Fibroblast of skin of left biceps (primary cell): ENCODE measurements at regions not wholly inside any gene's neighbourhood (a gene's known extent, or its start where the extent isn't known, plus 50 kb on each side); places are given as distances from the start of the nearest gene placed in this dataset.
"Not testable (repeated sequence)": the region's sequence is repeated elsewhere in the genome, so short reads cannot be mapped to it uniquely, and the experiment has no call there.

Source experiments
- DNase-seq, 2 experiments: peaks; one replicate each; pipeline ENCODE4 v3.0.0-alpha.2; 2013; ENCODE audit warnings: low read depth in 2 of 2

DNA sequence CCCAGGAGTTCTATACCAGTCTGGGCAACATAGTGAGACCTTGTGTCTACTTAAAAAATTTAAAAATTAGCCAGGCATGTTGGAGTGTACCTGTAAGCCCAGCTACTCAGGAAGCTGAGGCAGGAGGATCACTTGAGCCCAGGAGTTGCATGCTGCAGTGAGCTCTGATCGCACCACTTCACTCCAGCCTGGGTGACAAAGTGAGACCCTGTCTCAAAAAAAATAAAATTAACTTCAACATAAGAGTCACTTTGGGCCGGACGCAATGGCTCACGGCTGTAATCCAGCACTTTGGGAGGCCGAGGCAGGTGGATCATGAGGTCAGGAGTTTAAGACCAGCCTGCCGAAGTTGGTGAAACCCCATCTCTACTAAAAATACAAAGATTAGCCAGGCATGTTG lies 699.1 kb upstream of the AUTS2 start:
- not testable (repeated sequence) for DNase-seq

- no peak for DNase-seq
These were observed 698.2 kb upstream of the AUTS2 start for GRCh38 chr7:68900096-68900495.

- DNase-seq, result peak; percentile 13 to 19
These were observed 693.6 kb upstream of the AUTS2 start for GRCh38 chr7:68904630-68905029.

DNA sequence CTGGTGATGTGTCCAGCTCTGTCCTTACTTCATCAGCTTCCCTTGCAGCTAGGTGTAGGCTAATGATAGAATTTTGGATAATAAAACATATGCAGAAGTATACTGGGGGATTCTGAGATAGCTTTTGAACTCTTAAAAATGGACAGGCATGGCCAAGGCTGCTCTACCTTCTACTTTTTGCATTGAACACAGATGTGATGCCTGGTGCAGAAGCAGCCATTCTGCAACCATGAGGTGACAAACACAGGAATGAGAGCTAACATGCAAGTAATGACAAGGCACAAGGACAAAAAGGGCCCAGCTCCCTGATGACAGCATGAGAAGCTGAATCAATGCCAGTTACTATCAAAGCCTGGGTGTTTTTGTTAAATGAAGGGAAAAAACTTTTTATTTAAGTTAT lies 686.5 kb upstream of the AUTS2 start:
- no peak for DNase-seq

DNA sequence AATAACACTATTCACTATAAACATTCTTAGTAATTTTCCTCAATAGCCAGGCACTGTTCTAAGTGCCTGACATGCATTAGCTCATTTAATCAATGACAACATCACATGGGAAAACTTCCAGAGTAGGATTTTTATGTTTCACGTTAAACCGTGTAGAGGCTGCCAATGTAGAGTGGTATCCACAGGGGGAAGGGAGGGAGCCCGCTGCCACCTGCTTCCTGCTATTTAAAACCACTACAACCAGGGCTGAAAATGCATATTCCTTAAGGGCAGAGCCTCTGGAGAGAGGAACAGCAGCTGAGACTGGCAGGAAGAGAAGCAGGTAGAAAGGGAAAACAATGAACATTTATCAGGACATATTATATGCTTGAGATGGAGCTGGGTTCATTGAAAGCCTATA lies 684.3 kb upstream of the AUTS2 start:
- DNase-seq, result no peak

GRCh38 chr7:68917041-68917651 lies 681.1 kb upstream of the AUTS2 start:
- DNase-seq, result no peak

DNA sequence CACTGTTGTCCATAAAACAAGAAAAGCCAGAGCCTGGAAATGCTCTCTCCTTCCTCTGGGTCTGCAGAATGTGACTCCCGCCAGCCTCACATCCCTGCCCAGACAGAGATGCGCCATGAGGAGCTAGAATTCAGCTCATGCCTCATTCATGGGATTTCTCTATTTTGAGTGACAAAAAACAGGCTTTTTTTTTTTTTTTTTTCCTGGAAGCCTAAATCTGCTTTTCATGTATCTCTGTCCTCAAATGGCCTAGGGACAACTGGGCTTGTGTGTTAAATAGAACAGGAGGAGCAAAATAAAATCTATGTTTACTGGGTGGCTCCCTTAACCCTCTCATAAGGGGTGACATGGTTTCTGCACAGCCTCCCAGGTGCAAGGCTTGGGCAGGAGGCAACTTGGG lies 679.7 kb upstream of the AUTS2 start:
- no peak for DNase-seq

- DNase-seq, result no peak
These were observed 675.4 kb upstream of the AUTS2 start for GRCh38 chr7:68922850-68923249.

- no peak for DNase-seq
These were observed 673.0 kb upstream of the AUTS2 start for GRCh38 chr7:68925241-68925640.

DNA sequence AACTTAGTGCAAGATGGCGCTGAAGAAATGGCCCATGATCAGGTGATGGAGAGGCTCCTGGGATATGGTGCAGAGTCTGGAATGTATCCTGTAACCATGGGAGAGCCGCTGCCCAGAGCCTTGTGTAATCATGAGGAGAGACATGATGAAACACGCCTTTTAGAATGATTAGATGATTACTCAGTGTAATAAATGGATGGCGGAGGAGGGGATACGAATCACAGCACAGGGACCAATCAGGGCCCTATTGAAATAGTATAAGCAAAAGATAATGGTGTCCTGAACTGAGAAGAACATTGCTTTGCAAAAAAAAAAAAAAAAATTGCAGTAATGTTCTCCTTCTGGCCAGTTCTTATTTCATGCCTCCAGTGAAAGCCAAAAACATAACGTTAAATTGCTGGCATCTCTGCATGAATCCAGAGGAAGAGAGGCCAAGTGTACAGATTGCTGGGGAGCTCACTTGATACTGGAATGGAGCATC lies 668.5 kb upstream of the AUTS2 start:
- DNase-seq, result peak; percentile 66 to 67

DNA sequence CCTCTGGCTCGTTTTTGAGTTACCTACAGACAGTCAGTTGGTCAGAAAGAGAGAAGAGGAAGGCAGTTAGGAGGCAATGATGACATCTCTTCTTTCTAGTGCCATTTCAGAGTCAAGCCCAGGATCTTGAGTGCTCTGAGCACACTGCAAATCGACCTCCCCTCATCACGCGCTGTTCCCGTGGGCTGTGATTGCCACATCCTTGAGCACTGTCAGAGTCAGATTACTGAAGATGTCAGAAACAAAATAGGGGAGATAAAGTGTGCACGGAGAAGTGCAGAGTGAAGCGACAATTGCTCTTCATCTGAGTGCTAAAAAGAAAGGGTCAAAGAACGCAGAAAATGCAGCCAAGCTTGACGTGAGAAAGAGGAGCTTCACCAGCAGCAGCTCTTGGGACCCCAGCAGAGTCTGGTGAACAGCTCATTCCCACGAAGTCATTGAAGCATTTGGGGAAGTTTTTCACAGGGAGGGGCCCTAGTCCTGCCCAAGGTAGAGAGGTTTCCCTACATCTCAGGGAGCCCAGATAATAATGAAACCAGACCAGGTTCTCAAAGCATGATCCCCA lies 661.7 kb upstream of the AUTS2 start:
- DNase-seq, result no peak

GRCh38 chr7:68938151-68938550 lies 660.1 kb upstream of the AUTS2 start:
- no peak for DNase-seq

- no peak for DNase-seq
These were observed 654.5 kb upstream of the AUTS2 start for GRCh38 chr7:68943786-68944185.

- DNase-seq, result no peak
These were observed 642.6 kb upstream of the AUTS2 start for GRCh38 chr7:68955656-68956055.

GRCh38 chr7:68958571-68958970 lies 639.7 kb upstream of the AUTS2 start:
- no peak for DNase-seq

DNA sequence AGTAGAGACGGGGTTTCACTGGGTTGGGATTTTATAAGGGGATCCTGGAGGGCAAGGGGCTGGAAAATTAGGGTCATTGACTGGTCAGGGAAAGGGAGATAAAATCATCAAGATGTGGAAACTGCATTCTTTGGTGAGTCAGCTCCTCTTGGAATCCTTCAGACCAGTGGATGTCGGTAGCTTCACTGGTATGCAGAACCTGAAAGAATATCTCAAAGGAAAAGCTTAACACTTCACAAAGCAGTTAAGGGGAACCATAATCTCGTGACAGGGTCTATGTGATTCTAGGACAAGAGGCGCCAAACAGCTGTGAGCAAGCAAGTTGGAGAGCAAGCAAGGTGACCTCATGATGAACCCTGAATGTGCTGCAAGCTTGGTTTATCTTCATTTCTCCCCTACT lies 634.7 kb upstream of the AUTS2 start:
- DNase-seq, result peak; percentile 87 to 90

GRCh38 chr7:68964060-68964459 lies 634.2 kb upstream of the AUTS2 start:
- peak in 1 of 2 experiments; percentile 30 for DNase-seq

DNA sequence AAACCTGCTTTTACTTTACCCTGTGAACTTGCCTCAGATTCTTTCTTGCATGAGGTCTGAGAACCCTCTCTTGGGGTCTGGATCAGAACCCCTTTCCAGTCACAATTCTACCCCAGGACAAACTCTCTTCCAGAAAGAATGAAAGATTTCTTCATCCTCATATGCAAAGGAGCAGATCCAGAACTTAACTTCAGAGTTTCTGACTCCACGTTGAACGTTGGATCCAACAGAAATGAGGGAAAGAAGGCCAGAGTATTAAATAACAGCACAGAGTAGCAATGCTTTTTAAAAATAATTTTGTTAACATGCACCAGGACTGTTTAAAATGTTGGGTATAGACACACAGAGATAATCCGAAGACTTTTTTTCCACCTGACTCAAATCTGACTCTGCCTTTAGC lies 632.9 kb upstream of the AUTS2 start:
- no peak for DNase-seq

DNA sequence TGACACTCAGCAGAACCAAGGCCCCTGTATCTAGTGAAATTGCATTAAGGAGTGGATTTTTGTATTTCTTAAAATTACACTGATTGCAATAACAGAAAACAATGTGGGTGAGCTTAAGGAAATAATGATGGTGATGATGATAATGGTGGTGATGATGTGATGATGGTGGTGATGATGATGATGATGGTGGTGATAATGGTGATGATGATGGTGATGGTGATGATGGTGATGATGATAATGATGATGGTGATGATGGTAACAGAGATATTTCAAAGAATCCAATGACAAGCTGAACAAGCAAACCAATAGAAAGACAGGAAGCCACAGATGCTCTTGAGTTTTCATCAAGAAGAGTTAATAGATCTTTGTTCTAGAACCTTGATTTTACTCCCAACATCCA lies 630.7 kb upstream of the AUTS2 start:
- no peak for DNase-seq

DNA sequence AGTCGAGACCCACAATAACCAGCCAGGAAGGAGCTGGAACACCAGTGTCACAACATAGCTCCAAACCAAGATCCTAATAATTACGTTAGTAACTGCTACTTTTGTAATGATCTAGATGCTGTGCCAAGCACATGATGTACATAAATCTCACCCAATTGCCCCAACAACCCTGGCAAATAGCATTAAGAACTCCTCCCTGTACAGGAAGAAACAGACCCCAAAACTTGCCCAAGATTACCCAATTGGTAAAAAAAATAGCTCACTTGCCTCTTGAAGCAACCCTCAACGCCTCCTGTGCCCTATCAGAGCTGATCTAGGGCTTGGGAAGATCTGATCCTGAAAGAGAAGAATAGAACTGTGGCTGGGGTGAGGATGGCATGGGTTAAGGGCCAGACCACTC lies 628.7 kb upstream of the AUTS2 start:
- DNase-seq, result no peak

- DNase-seq, result no peak
These were observed 626.5 kb upstream of the AUTS2 start for GRCh38 chr7:68971634-68972340.

DNA sequence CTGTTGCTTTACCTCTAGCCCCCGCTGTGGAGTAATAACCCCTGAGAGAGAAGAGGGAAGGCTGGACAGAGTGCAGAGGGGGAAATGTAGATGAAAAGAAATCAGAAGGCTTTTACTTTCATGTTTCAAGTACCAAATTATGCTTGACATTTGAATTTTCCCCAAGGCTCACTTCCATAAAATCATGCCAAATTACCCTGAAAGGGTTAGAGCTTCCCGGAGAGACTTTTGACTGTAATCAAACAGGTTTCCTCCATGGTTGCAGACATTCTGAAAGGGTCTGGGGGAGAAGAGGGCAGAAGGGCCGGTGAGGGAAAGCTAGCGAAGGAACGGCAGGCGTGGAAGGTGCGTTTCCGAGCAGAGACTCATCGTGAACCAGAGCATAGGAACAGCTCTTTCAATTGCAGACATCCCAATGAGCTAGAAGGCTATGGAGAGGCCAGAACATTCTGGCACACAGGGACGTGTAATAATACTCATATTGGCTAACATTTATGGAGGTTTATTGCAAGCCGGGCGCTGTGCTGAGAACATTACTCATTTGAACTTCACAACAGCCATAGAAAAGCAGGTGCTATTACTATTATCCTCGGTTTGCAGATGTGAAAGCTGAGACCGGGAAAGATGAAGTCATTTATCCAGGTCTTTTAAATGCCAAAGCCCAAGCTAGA lies 620.8 kb upstream of the AUTS2 start:
- DNase-seq, result no peak

- no peak for DNase-seq
These were observed 619.6 kb upstream of the AUTS2 start for GRCh38 chr7:68978710-68979109.
